HG03432 (cell line): ENCODE measurements at regions not wholly inside any gene's neighbourhood (a gene's known extent, or its start where the extent isn't known, plus 50 kb on each side); places are given as distances from the start of the nearest gene placed in this dataset.

ENCODE experiments used
- ATAC-seq: cut with Tn5 transposase; IDR thresholded peaks from one replicate; pipeline ENCODE4 v1.9.1; 2021; ENCODE audit warnings: mild to moderate bottlenecking, moderate library complexity; ENCODE audit not compliant: unreplicated experiment

GRCh38 chr2:5839550-5839949 lies 147.4 kb downstream of the SOX11 start:
- no peak for ATAC-seq

GRCh38 chr2:5841126-5841525 lies 148.9 kb downstream of the SOX11 start:
- no peak for ATAC-seq

GRCh38 chr2:5842326-5842725 lies 150.1 kb downstream of the SOX11 start:
- ATAC-seq: no peak

GRCh38 chr2:5845798-5846330 lies 153.7 kb downstream of the SOX11 start:
- ATAC-seq: no peak

GRCh38 chr2:5846881-5847280 lies 154.7 kb downstream of the SOX11 start:
- ATAC-seq: no peak

GRCh38 chr2:5849562-5849961 lies 157.4 kb downstream of the SOX11 start:
- ATAC-seq: no peak

- no peak for ATAC-seq
Observed at GRCh38 chr2:5851410-5851809, 159.2 kb downstream of the SOX11 start.

- ATAC-seq: no peak
Observed at GRCh38 chr2:5854797-5855196, 162.6 kb downstream of the SOX11 start.

GRCh38 chr2:5867056-5867455 lies 174.9 kb downstream of the SOX11 start:
- no peak for ATAC-seq

GRCh38 chr2:5868931-5869330 lies 176.7 kb downstream of the SOX11 start:
- ATAC-seq: no peak

GRCh38 chr2:5869936-5870335 lies 177.8 kb downstream of the SOX11 start:
- no peak for ATAC-seq

- ATAC-seq: no peak
Observed at GRCh38 chr2:5877360-5877759, 185.2 kb downstream of the SOX11 start.

- ATAC-seq: no peak
Observed at GRCh38 chr2:5885451-5886173, 193.4 kb downstream of the SOX11 start.

GRCh38 chr2:5886462-5886861 lies 194.3 kb downstream of the SOX11 start:
- no peak for ATAC-seq

- ATAC-seq: no peak
Observed at GRCh38 chr2:5888126-5888525, 195.9 kb downstream of the SOX11 start.

- no peak for ATAC-seq
Observed at GRCh38 chr2:5889519-5889918, 197.3 kb downstream of the SOX11 start.

GRCh38 chr2:5894355-5894754 lies 202.2 kb downstream of the SOX11 start:
- ATAC-seq: no peak

GRCh38 chr2:5895284-5895683 lies 203.1 kb downstream of the SOX11 start:
- ATAC-seq: no peak

GRCh38 chr2:5897249-5897648 lies 205.1 kb downstream of the SOX11 start:
- no peak for ATAC-seq

GRCh38 chr2:5898667-5899066 lies 206.5 kb downstream of the SOX11 start:
- ATAC-seq: no peak

GRCh38 chr2:5905661-5906060 lies 213.5 kb downstream of the SOX11 start:
- ATAC-seq: no peak

- ATAC-seq: no peak
Observed at GRCh38 chr2:5908071-5908470, 215.9 kb downstream of the SOX11 start.

GRCh38 chr2:5911718-5912117 lies 219.5 kb downstream of the SOX11 start:
- ATAC-seq: no peak
